K562 (cell line): ENCODE measurements at regions not wholly inside any gene's neighbourhood (a gene's known extent, or its start where the extent isn't known, plus 50 kb on each side); places are given as distances from the start of the nearest gene placed in this dataset.

ENCODE experiments used
- CREB1 ChIP-seq, 2 experiments: sonication (generic) in 1 of 2; formaldehyde crosslinking in 1 of 2; IDR thresholded peaks; 2 replicates each; pipeline versions ENCODE4 v1.6.1 to v1.8.0; 2012 to 2022; ENCODE audit warnings: inconsistent platforms in 1 of 2, mild to moderate bottlenecking in 1 of 2, missing genetic modification reagents in 1 of 2, moderate library complexity in 1 of 2
- FIP1L1 ChIP-seq: fragments of 200-400 bp; formaldehyde crosslinking; IDR thresholded peaks from 2 replicates; pipeline ENCODE4 v1.6.1; 2018; ENCODE audit warnings: mild to moderate bottlenecking, low read depth, low read length; ENCODE audit not compliant: poor library complexity, severe bottlenecking
- HDAC3 ChIP-seq: fragments of 450-650 bp; IDR thresholded peaks from 2 replicates; pipeline ENCODE4 v1.6.1; 2018; ENCODE audit warnings: borderline replicate concordance, mild to moderate bottlenecking, moderate library complexity; ENCODE audit not compliant: partially characterized antibody
- HNRNPLL ChIP-seq: fragments of 200-400 bp; formaldehyde crosslinking; IDR thresholded peaks from 2 replicates; pipeline ENCODE4 v1.6.1; 2017; ENCODE audit warnings: low read length, low read depth, mild to moderate bottlenecking; ENCODE audit not compliant: poor library complexity, severe bottlenecking
- KDM1A ChIP-seq, 2 experiments: fragments of 450-650 bp; IDR thresholded peaks; 2 replicates each; pipeline ENCODE4 v1.6.1; 2016; ENCODE audit warnings: mild to moderate bottlenecking in 2 of 2
- KDM4B ChIP-seq, 2 experiments: fragments of 450-650 bp in 1 of 2; sonication (generic) in 1 of 2; IDR thresholded peaks; 2 replicates each; pipeline ENCODE4 v1.6.1; 2016 to 2017; ENCODE audit warnings: borderline replicate concordance in 2 of 2, antibody characterized with exemption in 1 of 2, low read depth in 1 of 2, mild to moderate bottlenecking in 1 of 2
- KLF6 ChIP-seq: fragments of 250-450 bp; sonication (Bioruptor Pico); IDR thresholded peaks from 2 replicates; pipeline ENCODE4 v1.4.0; 2020; ENCODE audit warnings: mild to moderate bottlenecking, moderate library complexity, borderline replicate concordance
- MAFF ChIP-seq: IDR thresholded peaks from 2 replicates; pipeline ENCODE4 v1.6.1; 2012; ENCODE audit warnings: low read length, improper control_type of control experiment
- SOX6 ChIP-seq: fragments of 450-650 bp; IDR thresholded peaks from 2 replicates; pipeline ENCODE4 v1.6.1; 2014; ENCODE audit warnings: mild to moderate bottlenecking
- SRSF7 ChIP-seq: fragments of 200-400 bp; formaldehyde crosslinking; optimal IDR thresholded peaks from 2 replicates; pipeline ENCODE3; 2017; ENCODE audit warnings: mild to moderate bottlenecking, low read depth, low read length
- TAL1 ChIP-seq: fragments of 450-650 bp; IDR thresholded peaks from 2 replicates; pipeline ENCODE4 v1.6.1; 2016; ENCODE audit warnings: mild to moderate bottlenecking
- TRIM24 ChIP-seq, 2 experiments: fragments of 450-650 bp; IDR thresholded peaks; 2 replicates each; pipeline ENCODE4 v1.6.1; 2016
- USF2 ChIP-seq: sonication (generic); formaldehyde crosslinking; IDR thresholded peaks from 2 replicates; pipeline ENCODE4 v1.5.0; 2020; ENCODE audit warnings: missing genetic modification reagents
- ZNF407 ChIP-seq: fragments of 450-650 bp; IDR thresholded peaks from 2 replicates; pipeline ENCODE4 v1.6.1; 2016; ENCODE audit warnings: low read depth
- ZNF830 ChIP-seq: fragments of 250-450 bp; sonication (Bioruptor Pico); IDR thresholded peaks from 2 replicates; pipeline ENCODE4 v1.5.0; 2021; ENCODE audit warnings: mild to moderate bottlenecking
- TF ChIP-seq, protein P1 (sequence below): fragments of 450-650 bp; IDR thresholded peaks from 2 replicates; pipeline ENCODE4 v1.6.1; 2017; ENCODE audit warnings: antibody characterized with exemption, mild to moderate bottlenecking

DNA sequence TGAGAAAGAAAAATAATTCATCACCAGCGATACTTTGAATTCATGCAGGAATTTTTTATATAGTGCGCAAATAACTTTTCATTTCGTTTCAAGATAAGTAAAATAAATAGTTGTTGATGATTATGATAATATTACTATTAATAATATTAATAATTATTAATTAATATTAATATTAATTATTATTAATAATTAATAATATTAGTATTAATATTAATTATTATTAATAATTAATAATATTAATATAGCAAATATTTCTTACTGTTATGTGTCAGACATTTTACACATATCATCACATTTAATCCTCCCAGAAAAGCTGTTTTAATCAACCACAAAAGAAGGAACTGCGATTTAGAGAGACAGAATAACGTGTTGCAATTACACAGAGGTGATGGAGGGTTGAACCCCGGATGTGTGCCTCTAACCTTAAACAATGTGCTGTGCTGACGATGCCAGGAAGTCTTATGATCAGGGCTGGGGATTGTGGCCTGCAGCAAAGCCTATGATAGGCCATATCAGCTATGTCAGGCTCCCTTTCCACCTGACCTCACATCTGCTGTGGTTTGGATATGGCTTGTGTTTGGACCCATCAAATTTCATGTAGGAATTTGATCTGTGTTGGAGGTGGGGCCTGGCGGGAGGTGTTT lies 263.5 kb upstream of the NR2F2 start (continued):
- TF ChIP-seq USF2 (no peak), TRIM24 (IDR thresholded peaks at IDR 0.05) (peak; percentile 68 to 69), MAFF (no peak), HDAC3 (no peak), SRSF7 (no peak), SOX6 (peak; percentile 47; the same call in 1 of the 2 replicates), ZNF830 (CRISPR knock-in tag) (no peak), KLF6 (CRISPR knock-in tag) (no peak), KDM4B (IDR thresholded peaks at IDR 0.05; ENCODE audit: borderline replicate concordance in 2 of 2, low read depth in 1 of 2) (no peak), ZNF407 (no peak), TAL1 (peak; percentile 68), HNRNPLL (no peak), CREB1 (IDR thresholded peaks at IDR 0.05) (no peak), CREB1 (CRISPR knock-in tag; IDR thresholded peaks at IDR 0.05) (peak; percentile 48; the same call in 1 of the 2 replicates), FIP1L1 (no peak), KDM1A (IDR thresholded peaks at IDR 0.05) (no peak)
- TF ChIP-seq, protein P1, sequence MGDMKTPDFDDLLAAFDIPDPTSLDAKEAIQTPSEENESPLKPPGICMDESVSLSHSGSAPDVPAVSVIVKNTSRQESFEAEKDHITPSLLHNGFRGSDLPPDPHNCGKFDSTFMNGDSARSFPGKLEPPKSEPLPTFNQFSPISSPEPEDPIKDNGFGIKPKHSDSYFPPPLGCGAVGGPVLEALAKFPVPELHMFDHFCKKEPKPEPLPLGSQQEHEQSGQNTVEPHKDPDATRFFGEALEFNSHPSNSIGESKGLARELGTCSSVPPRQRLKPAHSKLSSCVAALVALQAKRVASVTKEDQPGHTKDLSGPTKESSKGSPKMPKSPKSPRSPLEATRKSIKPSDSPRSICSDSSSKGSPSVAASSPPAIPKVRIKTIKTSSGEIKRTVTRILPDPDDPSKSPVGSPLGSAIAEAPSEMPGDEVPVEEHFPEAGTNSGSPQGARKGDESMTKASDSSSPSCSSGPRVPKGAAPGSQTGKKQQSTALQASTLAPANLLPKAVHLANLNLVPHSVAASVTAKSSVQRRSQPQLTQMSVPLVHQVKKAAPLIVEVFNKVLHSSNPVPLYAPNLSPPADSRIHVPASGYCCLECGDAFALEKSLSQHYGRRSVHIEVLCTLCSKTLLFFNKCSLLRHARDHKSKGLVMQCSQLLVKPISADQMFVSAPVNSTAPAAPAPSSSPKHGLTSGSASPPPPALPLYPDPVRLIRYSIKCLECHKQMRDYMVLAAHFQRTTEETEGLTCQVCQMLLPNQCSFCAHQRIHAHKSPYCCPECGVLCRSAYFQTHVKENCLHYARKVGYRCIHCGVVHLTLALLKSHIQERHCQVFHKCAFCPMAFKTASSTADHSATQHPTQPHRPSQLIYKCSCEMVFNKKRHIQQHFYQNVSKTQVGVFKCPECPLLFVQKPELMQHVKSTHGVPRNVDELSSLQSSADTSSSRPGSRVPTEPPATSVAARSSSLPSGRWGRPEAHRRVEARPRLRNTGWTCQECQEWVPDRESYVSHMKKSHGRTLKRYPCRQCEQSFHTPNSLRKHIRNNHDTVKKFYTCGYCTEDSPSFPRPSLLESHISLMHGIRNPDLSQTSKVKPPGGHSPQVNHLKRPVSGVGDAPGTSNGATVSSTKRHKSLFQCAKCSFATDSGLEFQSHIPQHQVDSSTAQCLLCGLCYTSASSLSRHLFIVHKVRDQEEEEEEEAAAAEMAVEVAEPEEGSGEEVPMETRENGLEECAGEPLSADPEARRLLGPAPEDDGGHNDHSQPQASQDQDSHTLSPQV, result no peak
